ENCODE measurements at regions not wholly inside any gene's neighbourhood (a gene's known extent, or its start where the extent isn't known, plus 50 kb on each side); places are given as distances from the start of the nearest gene placed in this dataset.

DNA sequence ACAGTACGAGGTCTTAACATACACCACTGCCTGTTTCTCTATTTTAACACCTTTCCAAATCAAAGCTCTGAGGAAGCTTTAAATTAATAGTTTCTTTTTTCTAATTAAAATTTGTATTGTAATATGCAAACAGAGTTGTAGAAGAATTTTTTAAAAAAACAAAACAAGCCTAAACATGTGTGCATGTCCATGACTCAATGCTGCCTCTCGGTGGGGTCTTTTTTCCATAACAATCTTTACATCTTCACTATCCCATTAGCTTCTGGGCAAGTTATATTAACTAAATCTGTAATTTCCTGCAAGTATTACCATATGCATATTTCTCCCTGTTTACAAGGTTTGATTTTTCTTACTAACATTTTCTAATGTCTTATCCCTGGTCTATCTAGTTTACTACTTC lies 143.9 kb upstream of the NAV3 start:
- no peaks in the 10 kb centered on the region for H3K9me3 Mint-ChIP-seq
- no peaks in the 10 kb centered on the region for H3K36me3 Mint-ChIP-seq (ENCODE audit: low read depth)
- H3K4me1 Mint-ChIP-seq (ENCODE audit: low read depth): no peaks in the 10 kb centered on the region
- no peak for DNase-seq
- H3K27me3 Mint-ChIP-seq: no peaks in the 10 kb centered on the region
- H3K4me3 Mint-ChIP-seq: no peak overlapping the region
- no peak overlapping the region for H3K27ac Mint-ChIP-seq

DNA sequence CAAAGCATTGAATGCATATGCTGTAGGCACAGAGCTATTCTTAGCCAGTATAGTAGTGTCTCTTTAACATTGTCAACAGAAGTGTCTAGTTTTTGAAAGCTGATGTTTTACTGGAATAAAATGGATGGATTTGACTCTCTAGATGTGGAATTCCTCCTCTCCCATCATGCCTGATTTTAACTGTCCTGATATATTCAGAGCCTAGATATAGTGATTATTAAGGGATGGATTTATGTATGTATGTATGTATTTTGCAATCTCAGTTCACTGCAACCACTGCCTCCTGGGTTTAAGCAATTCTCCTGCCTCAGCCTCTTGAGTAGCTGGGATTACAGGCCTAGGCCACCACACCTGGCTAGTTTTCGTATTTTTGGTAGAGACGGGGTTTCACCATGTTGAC lies 144.8 kb upstream of the NAV3 start:
- H3K36me3 Mint-ChIP-seq (ENCODE audit: low read depth): no peaks in the 10 kb centered on the region
- no peak overlapping the region for H3K4me3 Mint-ChIP-seq
- H3K9me3 Mint-ChIP-seq: no peaks in the 10 kb centered on the region
- H3K27me3 Mint-ChIP-seq: no peaks in the 10 kb centered on the region
- no peak for DNase-seq
- no peak overlapping the region for H3K27ac Mint-ChIP-seq
- H3K4me1 Mint-ChIP-seq (ENCODE audit: low read depth): no peaks in the 10 kb centered on the region

DNA sequence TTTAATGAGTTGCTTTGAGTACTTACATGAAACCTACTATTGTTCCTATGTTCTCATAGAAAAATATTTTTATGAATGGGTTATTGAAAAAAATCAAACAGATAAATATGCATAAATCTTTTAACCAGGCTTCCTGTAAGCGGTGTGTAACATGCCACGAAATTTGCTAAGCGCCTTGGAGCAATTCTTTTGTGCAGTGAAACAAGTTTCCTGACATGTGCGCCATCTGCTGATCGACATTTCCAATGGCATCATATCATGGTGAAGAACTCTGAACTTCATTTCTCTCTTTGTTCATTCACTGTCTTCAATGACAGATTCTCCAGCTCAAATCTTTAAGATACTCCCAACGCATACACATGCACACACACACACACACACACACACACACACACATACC lies 145.6 kb upstream of the NAV3 start:
- no peaks in the 10 kb centered on the region for H3K9me3 Mint-ChIP-seq
- no peaks in the 10 kb centered on the region for H3K27me3 Mint-ChIP-seq
- no peak overlapping the region for H3K27ac Mint-ChIP-seq
- H3K4me1 Mint-ChIP-seq (ENCODE audit: low read depth): no peaks in the 10 kb centered on the region
- H3K36me3 Mint-ChIP-seq (ENCODE audit: low read depth): no peaks in the 10 kb centered on the region
- H3K4me3 Mint-ChIP-seq: no peak overlapping the region
- no peak for DNase-seq

DNA sequence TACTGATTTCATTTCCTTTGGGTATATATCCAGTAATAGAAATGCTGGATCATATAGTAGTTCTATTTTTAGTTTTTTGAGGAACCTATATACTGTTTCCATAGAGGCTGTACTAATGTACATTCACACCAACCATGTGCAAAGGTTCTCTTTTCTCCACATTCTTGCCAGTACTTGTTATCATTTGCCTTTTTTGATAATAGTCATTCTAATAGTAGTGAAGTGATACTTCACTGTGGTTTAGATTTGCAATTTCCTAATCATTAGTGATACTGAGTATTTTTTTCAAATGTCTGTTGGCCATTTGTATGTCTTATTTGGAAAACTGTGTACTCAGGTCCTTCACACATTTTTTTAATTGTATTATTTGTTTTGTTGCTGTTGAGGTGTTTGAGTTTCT lies 148.2 kb upstream of the NAV3 start:
- Mint-ChIP-seq H3K4me3 (no peak overlapping the region), H3K27me3 (no peaks in the 10 kb centered on the region), H3K4me1 (ENCODE audit: low read depth) (no peaks in the 10 kb centered on the region), H3K9me3 (no peaks in the 10 kb centered on the region), H3K36me3 (ENCODE audit: low read depth) (no peaks in the 10 kb centered on the region), H3K27ac (no peak overlapping the region)
- no peak for DNase-seq

DNA sequence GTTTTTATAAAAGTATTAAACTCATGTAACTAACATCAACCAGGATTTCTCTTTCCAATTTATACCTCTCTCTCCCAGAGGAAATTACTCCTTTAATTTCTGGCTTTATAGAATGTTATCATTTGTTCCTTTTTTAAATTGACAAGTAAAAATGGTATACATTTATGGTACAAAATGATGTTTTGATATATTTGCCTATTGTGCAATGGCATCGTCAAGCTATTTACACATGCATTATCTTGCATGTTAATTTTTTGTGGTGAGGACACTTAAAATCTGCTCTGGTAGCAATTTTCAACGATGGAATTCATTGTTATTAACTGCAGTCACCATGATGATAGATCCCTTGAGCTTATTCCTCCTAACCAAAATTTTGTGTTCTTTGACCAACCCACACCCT lies 149.0 kb upstream of the NAV3 start:
- Mint-ChIP-seq H3K27me3 (no peaks in the 10 kb centered on the region), H3K27ac (no peak overlapping the region), H3K4me3 (no peak overlapping the region), H3K4me1 (ENCODE audit: low read depth) (no peaks in the 10 kb centered on the region), H3K36me3 (ENCODE audit: low read depth) (no peaks in the 10 kb centered on the region), H3K9me3 (no peaks in the 10 kb centered on the region)
- no peak for DNase-seq

DNA sequence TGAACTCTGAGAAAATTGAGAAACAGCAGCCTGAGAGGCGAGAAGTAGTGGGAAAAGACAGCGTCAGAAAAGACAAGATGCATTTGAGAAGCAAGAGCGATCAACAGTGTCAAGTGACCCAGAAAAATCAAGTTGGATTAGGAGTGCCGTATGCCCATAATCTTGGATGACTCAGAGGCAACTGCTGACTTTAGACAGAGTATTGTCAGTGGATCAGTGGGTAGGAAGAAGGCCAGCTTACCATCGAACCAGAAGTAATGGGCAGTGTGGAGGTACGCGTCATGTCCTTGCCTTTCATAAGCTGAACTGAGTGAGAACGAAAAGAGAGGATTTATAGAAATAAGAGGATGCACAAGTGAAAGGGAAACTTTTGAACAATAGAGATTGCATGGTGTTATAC lies 151.0 kb upstream of the NAV3 start:
- DNase-seq: no peak
- Mint-ChIP-seq H3K27me3 (no peaks in the 10 kb centered on the region), H3K4me1 (ENCODE audit: low read depth) (no peaks in the 10 kb centered on the region), H3K9me3 (no peaks in the 10 kb centered on the region), H3K36me3 (ENCODE audit: low read depth) (no peaks in the 10 kb centered on the region), H3K4me3 (no peak overlapping the region), H3K27ac (no peak overlapping the region)

DNA sequence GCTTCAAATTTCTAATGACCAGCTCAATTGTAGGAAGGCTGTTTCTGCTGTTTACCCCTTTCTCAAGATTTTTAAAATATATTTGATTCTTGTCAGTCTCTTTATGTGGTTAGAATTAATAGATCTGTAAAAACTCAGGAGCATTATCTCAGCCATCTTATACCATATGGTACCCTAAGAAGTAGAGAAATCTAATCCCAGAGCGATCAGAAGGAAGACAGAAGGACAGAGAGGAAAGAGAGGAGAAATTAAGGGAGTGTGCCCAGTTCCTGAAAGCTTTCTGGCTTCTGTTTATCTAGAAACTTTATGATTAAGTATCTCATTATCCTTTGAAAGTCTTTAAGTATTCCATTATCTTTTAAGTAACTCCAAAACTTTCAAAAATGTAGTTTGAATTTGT lies 152.1 kb upstream of the NAV3 start:
- Mint-ChIP-seq H3K27me3 (no peaks in the 10 kb centered on the region), H3K9me3 (no peaks in the 10 kb centered on the region), H3K4me1 (ENCODE audit: low read depth) (no peaks in the 10 kb centered on the region), H3K36me3 (ENCODE audit: low read depth) (no peaks in the 10 kb centered on the region), H3K27ac (no peak overlapping the region), H3K4me3 (no peak overlapping the region)
- DNase-seq: no peak

DNA sequence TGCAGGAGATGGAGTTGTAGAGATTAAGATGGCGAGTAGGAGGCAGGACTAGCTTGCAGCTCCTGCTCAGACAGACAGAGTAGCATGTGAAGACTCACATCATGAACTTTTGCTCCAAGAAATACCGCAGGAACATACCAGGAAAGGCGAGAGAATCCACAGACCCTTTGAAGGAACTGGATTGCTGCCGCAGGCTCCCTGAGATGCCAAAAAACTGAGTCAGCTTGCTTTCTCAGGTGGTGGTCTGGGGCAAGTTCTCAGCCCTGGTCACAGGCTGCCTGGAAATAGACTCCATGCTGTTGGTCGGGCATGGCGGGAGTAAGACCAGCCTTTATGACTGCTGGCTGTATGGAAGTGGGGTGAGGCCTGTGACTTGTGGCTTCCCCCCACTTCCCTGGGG lies 163.6 kb upstream of the NAV3 start:
- Mint-ChIP-seq H3K4me1 (ENCODE audit: low read depth) (no peaks in the 10 kb centered on the region), H3K27me3 (no peaks in the 10 kb centered on the region), H3K36me3 (ENCODE audit: low read depth) (no peaks in the 10 kb centered on the region), H3K27ac (no peak overlapping the region), H3K4me3 (no peak overlapping the region), H3K9me3 (peaks cover 14% of the 10 kb centered on the region)
- DNase-seq: no peak

DNA sequence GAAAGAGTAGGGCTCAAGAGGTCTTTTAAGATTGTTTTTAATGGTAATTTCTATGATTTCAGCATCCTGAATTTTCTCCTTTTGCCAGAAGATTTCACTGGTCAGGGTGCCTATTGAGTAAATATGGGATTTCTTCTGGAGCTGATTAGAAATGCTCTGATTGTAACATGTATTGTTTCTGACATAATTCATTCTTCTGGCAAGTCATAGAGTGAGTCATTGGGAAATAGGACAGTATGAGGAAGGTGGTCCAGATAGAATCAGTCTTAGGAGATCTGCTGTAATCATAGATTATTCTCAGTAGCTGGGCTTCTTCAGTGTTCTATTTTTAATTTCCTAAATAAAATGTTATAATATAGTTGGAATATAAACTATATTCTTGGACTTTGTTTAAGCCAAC lies 182.0 kb upstream of the NAV3 start:
- Mint-ChIP-seq H3K27ac (no peak overlapping the region), H3K9me3 (peaks cover 3% of the 10 kb centered on the region), H3K4me1 (ENCODE audit: low read depth) (no peaks in the 10 kb centered on the region), H3K27me3 (no peaks in the 10 kb centered on the region), H3K4me3 (no peak overlapping the region), H3K36me3 (ENCODE audit: low read depth) (no peaks in the 10 kb centered on the region)
- no peak for DNase-seq

DNA sequence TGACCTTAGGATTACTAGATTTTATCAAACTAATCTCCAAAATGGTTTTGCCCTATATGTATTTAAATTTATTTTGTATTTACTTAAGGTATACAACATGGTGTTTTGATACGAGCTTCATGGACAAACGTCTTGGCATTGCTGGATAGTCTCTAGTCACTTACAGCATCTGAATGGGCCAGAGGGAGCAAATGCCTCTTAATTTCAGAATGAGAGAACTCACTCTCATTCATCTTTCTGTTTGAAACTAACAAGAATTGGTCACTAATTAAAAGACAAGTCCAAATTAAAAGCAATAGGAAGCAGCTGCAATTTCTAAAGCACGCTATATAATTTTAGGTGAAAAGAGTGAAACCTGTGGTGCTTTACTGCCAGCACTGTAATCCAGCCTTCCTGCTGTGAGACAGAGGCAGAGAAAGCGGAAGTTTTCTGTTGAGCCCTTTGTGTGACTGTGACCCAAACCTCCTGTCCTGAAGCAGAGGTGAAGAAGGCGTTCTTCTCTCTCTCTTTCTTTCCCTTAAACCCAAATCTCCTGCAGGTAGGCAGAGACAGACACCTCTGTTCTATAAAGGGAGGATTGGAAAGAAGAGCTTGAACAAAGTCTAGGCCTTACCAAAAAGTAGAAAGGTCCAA lies 184.6 kb upstream of the NAV3 start:
- no peaks in the 10 kb centered on the region for H3K27me3 Mint-ChIP-seq
- H3K4me1 Mint-ChIP-seq (ENCODE audit: low read depth): no peaks in the 10 kb centered on the region
- no peak overlapping the region for H3K27ac Mint-ChIP-seq
- H3K9me3 Mint-ChIP-seq: peaks cover 2% of the 10 kb centered on the region
- no peaks in the 10 kb centered on the region for H3K36me3 Mint-ChIP-seq (ENCODE audit: low read depth)
- no peak for DNase-seq
- no peak overlapping the region for H3K4me3 Mint-ChIP-seq

DNA sequence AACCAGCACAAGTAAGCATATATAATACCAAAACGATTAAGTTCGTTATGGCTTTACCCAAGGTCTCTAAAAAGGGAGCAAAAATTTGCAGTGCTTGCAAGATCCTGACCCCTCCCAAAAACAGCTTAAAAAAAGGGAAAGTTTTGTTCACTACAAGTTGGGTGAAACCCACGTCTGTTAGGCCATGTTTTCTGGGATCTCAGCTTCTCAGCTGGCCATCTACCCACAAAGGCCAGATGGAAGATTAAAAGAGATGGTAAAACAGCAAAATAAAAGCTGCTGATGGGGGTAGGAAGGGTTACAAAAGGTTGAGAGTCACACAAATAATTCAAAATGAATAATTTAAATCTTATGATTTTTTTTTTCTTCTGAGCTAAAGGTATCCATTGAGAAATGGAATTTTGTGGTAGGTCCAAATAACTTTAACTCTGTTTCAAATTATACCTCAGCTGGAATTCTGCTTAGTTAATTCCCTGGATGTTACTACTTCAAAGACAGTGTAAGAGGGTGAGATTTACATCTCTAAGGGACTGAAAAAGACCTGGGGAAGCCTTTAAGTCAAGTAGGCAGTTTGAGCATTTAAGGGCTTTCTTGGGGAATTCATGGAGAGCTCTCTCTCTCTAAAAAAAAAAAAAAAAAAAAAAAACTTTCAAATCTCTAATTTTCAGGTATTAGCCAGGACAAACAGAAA lies 185.6 kb upstream of the NAV3 start:
- Mint-ChIP-seq H3K27ac (no peak overlapping the region), H3K27me3 (no peaks in the 10 kb centered on the region), H3K4me3 (no peak overlapping the region), H3K4me1 (ENCODE audit: low read depth) (no peaks in the 10 kb centered on the region), H3K9me3 (peaks cover 2% of the 10 kb centered on the region), H3K36me3 (ENCODE audit: low read depth) (no peaks in the 10 kb centered on the region)
- DNase-seq: no peak

DNA sequence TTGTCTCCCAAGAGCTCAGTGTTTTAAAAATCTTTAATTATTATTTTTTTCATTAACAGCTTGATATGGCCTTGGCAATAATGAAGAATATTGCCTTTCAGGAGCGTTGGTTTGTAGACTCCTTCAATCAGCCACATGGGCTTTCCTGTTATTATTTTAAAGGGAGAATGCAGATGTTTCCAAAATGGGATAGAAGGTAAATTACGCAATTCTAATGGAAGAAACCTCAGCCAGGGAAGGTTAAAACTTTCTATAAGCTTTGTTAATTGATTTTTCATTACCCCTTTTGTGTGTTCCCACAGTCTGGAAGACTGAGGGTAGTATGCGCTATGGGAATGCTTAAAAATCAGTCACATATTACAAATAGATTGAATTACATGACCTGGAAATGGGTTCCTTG lies 188.4 kb upstream of the NAV3 start:
- H3K27ac Mint-ChIP-seq: no peak overlapping the region
- H3K4me1 Mint-ChIP-seq (ENCODE audit: low read depth): no peaks in the 10 kb centered on the region
- no peaks in the 10 kb centered on the region for H3K36me3 Mint-ChIP-seq (ENCODE audit: low read depth)
- H3K4me3 Mint-ChIP-seq: no peak overlapping the region
- no peaks in the 10 kb centered on the region for H3K27me3 Mint-ChIP-seq
- no peak for DNase-seq
- peaks cover 3% of the 10 kb centered on the region for H3K9me3 Mint-ChIP-seq

DNA sequence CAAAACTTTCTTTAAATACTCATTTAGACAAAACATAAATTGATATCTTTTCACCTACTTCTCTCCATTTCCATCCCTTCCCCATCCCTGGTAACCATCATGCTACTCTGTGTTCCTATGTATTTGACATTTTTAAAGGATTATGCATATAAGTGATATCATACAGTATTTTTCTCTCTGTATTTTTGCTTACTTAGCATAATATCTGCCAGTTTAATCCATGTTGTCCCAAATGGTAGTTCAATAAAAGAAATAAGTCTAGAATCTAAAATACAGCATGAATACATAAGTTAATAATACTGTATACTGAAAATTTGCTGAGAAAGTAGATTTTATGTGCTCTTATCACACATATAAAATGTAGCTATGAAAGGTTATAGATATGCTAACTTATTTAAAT lies 190.3 kb upstream of the NAV3 start:
- Mint-ChIP-seq H3K4me1 (ENCODE audit: low read depth) (no peaks in the 10 kb centered on the region), H3K36me3 (ENCODE audit: low read depth) (no peaks in the 10 kb centered on the region)

DNA sequence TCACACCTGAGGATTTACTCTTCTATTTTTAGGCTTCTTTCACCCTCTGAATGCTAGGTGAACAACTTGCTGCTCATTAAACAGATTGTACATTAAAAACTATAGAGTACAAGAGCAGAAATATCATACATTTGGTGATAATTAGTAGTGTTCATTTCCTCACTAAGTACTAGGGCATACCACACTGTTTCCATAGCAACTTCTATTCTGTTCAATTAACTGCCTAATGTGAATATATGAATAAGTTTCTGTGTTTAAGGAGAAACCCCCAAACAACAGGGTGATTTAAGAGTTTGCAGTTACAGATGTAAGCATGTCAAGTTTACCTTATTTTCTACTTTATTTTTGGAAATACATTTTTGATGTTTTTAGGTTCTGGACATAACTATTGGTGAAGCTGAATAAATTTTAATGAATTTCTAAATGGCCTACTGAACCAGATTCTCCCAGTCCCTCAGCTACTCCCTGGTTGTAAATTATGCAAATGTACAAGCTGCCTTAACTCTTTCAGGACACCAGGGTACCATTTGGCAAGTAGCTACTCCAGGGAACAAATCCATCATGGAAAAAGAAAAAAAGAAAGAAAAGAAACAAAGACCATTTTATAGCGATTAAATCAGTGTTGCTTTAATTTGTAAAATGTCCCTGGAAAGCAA lies 199.8 kb upstream of the NAV3 start:
- Mint-ChIP-seq H3K4me3 (no peak overlapping the region), H3K36me3 (ENCODE audit: low read depth) (no peaks in the 10 kb centered on the region), H3K4me1 (ENCODE audit: low read depth) (no peaks in the 10 kb centered on the region), H3K9me3 (peaks cover 8% of the 10 kb centered on the region), H3K27me3 (no peaks in the 10 kb centered on the region), H3K27ac (no peak overlapping the region)
- no peak for DNase-seq

More for the DNA sequence above, 190.3 kb upstream of the NAV3 start:
- no peak for DNase-seq
- peaks cover 3% of the 10 kb centered on the region for H3K9me3 Mint-ChIP-seq
- H3K27ac Mint-ChIP-seq: no peak overlapping the region
- H3K4me3 Mint-ChIP-seq: no peak overlapping the region
- H3K27me3 Mint-ChIP-seq: no peaks in the 10 kb centered on the region

DNA sequence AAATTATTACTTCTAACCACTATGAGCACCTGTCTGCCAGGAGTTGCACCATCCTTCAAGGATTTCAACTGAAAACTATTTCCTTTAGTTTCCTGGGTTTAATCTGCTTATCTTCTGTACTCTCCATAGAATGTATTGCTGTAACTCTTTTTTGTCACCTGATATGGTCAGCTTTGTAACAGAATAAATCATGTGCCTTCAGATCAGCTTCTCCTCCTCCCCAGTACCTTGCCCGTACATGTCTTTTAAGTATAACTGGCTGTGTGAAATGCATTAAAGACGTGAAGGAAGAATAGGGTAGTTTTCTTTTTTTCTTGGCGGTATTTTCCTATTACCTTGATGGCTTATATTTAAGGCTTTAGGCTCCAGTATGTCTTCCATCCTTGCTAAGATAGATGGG lies 200.3 kb upstream of the NAV3 start:
- H3K36me3 Mint-ChIP-seq (ENCODE audit: low read depth): no peaks in the 10 kb centered on the region
- no peaks in the 10 kb centered on the region for H3K27me3 Mint-ChIP-seq
- DNase-seq: no peak
- no peak overlapping the region for H3K4me3 Mint-ChIP-seq
- H3K27ac Mint-ChIP-seq: no peak overlapping the region
- H3K9me3 Mint-ChIP-seq: peaks cover 11% of the 10 kb centered on the region
- no peaks in the 10 kb centered on the region for H3K4me1 Mint-ChIP-seq (ENCODE audit: low read depth)

Measured in activated T-cell treated with anti-CD3 and anti-CD28 coated beads, Interleukin-2, amount 50 U/mL, for 24 hours (primary cell).